GM23338 (cell line): ENCODE measurements at regions not wholly inside any gene's neighbourhood (a gene's known extent, or its start where the extent isn't known, plus 50 kb on each side); places are given as distances from the start of the nearest gene placed in this dataset.
"Not testable (repeated sequence)": the region's sequence is repeated elsewhere in the genome, so short reads cannot be mapped to it uniquely, and the experiment has no call there.

ENCODE experiments used
- ATAC-seq: fragments of 200-7000 bp; cut with Tn5 transposase; 3 replicates; pipeline ENCODE4 v1.9.1; 2020
- DNase-seq: peaks from one replicate; pipeline ENCODE4 v3.0.0-alpha.2; 2015; ENCODE audit warnings: low spot score
- H2AFZ ChIP-seq: fragments of 200-600 bp; sonication (generic); 2 replicates; pipeline ENCODE4 v1.8.0; 2016; ENCODE audit warnings: antibody characterized with exemption, mild to moderate bottlenecking, moderate library complexity
- H3F3A ChIP-seq: fragments of 200-600 bp; sonication (generic); replicated peaks from 2 replicates; pipeline ENCODE4 v1.8.0; 2017; ENCODE audit warnings: antibody characterized with exemption, mixed run types, low read depth
- H3K27ac ChIP-seq: fragments of 200-600 bp; sonication (generic); 2 replicates; pipeline ENCODE4 v1.6.1; 2016; ENCODE audit warnings: low read depth
- H3K27me3 ChIP-seq: fragments of 200-600 bp; sonication (generic); 2 replicates; pipeline ENCODE4 v1.8.0; 2016; ENCODE audit warnings: mild to moderate bottlenecking, mixed run types, moderate library complexity; ENCODE audit not compliant: insufficient read depth
- H3K36me3 ChIP-seq: fragments of 200-600 bp; sonication (generic); 2 replicates; pipeline ENCODE4 v1.8.0; 2016; ENCODE audit warnings: mild to moderate bottlenecking; ENCODE audit not compliant: insufficient read depth
- H3K4me1 ChIP-seq: fragments of 200-600 bp; sonication (generic); 2 replicates; pipeline ENCODE4 v1.8.0; 2016; ENCODE audit warnings: mild to moderate bottlenecking, moderate library complexity; ENCODE audit not compliant: insufficient read depth
- H3K4me2 ChIP-seq: fragments of 200-600 bp; sonication (generic); 2 replicates; pipeline ENCODE4 v1.7.1; 2017; ENCODE audit warnings: mixed run types
- H3K4me3 ChIP-seq: fragments of 200-600 bp; sonication (generic); 2 replicates; pipeline ENCODE4 v1.6.1; 2016; ENCODE audit warnings: mixed run types
- H3K79me2 ChIP-seq: fragments of 200-600 bp; sonication (generic); replicated peaks from 2 replicates; pipeline ENCODE4 v1.8.0; 2017; ENCODE audit warnings: mild to moderate bottlenecking; ENCODE audit not compliant: insufficient read depth
- H3K9me2 ChIP-seq: fragments of 200-600 bp; sonication (generic); 2 replicates; pipeline ENCODE4 v1.8.0; 2017; ENCODE audit not compliant: insufficient read depth
- H4K20me1 ChIP-seq: fragments of 200-600 bp; sonication (generic); replicated peaks from 2 replicates; pipeline ENCODE4 v1.8.0; 2017; ENCODE audit warnings: mild to moderate bottlenecking; ENCODE audit not compliant: insufficient read depth
- H3K27ac Mint-ChIP-seq: 2 replicates; pipeline ENCODE4 v1.8.0; 2020; ENCODE audit warnings: inconsistent platforms, mild to moderate bottlenecking, moderate library complexity, mixed read lengths
- H3K27me3 Mint-ChIP-seq: 3 replicates; pipeline ENCODE4 v1.8.0; 2022; ENCODE audit warnings: low read depth, mild to moderate bottlenecking, moderate library complexity, mixed read lengths, inconsistent platforms; ENCODE audit not compliant: insufficient read depth, poor library complexity
- H3K36me3 Mint-ChIP-seq: 3 replicates; pipeline ENCODE4 v1.8.0; 2021; ENCODE audit warnings: low read depth, mild to moderate bottlenecking, inconsistent platforms, moderate library complexity, mixed read lengths
- H3K4me1 Mint-ChIP-seq: 3 replicates; pipeline ENCODE4 v1.8.0; 2020; ENCODE audit warnings: mild to moderate bottlenecking, inconsistent platforms, mixed read lengths
- H3K4me3 Mint-ChIP-seq: 3 replicates; pipeline ENCODE4 v1.8.0; 2021; ENCODE audit warnings: moderate library complexity, mild to moderate bottlenecking, inconsistent platforms, mixed read lengths
- H3K9me3 Mint-ChIP-seq: 3 replicates; pipeline ENCODE4 v1.8.0; 2020; ENCODE audit warnings: moderate library complexity, mild to moderate bottlenecking, inconsistent platforms, mixed read lengths

DNA sequence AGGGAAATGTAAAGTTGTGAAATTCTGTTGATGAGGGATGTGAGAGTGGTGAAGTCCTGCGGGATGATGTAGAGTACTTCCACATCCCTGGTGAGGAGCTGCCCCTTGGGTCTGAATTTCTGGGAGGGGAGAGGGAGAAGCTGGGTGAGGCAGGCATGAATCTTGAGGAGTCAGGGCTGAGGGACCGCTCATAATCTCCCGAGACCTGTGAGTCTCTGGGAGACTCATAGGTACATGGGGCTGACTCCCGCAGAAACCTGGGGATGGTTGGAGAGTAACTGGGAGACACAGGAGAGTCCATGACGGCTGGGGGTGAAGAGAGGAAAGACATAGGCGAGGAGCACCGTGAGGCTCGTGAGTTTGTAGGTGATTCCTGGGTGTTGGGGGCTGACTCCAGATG is 126.2 kb upstream of the ANKRD30BL start:
- DNase-seq, H3K27ac Mint-ChIP-seq, H3K27me3 ChIP-seq, H3K36me3 Mint-ChIP-seq, H4K20me1 ChIP-seq, H3K4me3 Mint-ChIP-seq, H3K36me3 ChIP-seq, ATAC-seq, H2AFZ ChIP-seq, H3K9me2 ChIP-seq, H3K9me3 Mint-ChIP-seq, H3K4me2 ChIP-seq, H3K4me1 ChIP-seq, H3K27me3 Mint-ChIP-seq, H3K4me3 ChIP-seq, H3K79me2 ChIP-seq, H3K4me1 Mint-ChIP-seq, H3K27ac ChIP-seq, H3F3A ChIP-seq: not testable (repeated sequence)

GRCh38 chr2:132289138-132289537 is 127.4 kb upstream of the ANKRD30BL start:
- not testable (repeated sequence) for ATAC-seq, H3K36me3 ChIP-seq, H3K36me3 Mint-ChIP-seq, H3K27me3 ChIP-seq, H3K9me2 ChIP-seq, H4K20me1 ChIP-seq, DNase-seq, H3K4me1 ChIP-seq, H3K79me2 ChIP-seq, H3K4me1 Mint-ChIP-seq, H3K27me3 Mint-ChIP-seq, H2AFZ ChIP-seq, H3K4me3 ChIP-seq, H3K27ac ChIP-seq, H3K4me2 ChIP-seq, H3K27ac Mint-ChIP-seq, H3F3A ChIP-seq, H3K9me3 Mint-ChIP-seq, H3K4me3 Mint-ChIP-seq

DNA sequence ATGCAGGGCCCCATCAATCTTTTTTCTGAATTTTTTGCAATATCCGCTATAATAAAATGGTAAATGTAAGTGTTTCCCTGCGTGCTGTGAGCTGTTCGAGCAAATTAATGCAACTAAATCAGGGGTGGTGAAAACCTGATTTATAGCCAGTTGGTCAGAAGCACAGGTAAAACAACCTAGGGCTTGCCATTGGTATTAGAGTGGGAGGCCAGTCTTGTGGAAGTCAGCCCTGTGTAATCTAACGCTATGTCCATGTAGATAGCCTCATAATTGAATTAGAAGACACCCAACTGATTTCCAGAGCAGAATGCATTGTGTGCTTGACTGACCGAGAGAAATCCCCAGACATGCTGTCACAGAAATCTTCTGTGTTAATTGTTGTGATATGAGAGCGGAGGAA is 126.8 kb upstream of the GPR39 start:
- H3K27me3 ChIP-seq, H3K79me2 ChIP-seq, H3K27me3 Mint-ChIP-seq, ATAC-seq, H3K9me2 ChIP-seq, DNase-seq, H3K4me3 ChIP-seq, H3K27ac ChIP-seq, H3K36me3 Mint-ChIP-seq, H2AFZ ChIP-seq, H3F3A ChIP-seq, H3K4me1 Mint-ChIP-seq, H3K4me1 ChIP-seq, H3K27ac Mint-ChIP-seq, H3K36me3 ChIP-seq, H3K9me3 Mint-ChIP-seq, H3K4me3 Mint-ChIP-seq, H4K20me1 ChIP-seq, H3K4me2 ChIP-seq: not testable (repeated sequence)

- DNase-seq, H3K9me3 Mint-ChIP-seq, H4K20me1 ChIP-seq, H3F3A ChIP-seq, H3K27ac ChIP-seq, H3K27me3 ChIP-seq, H3K27ac Mint-ChIP-seq, H2AFZ ChIP-seq, H3K79me2 ChIP-seq, H3K4me3 Mint-ChIP-seq, H3K27me3 Mint-ChIP-seq, H3K4me3 ChIP-seq, H3K4me1 Mint-ChIP-seq, H3K9me2 ChIP-seq, H3K36me3 Mint-ChIP-seq, H3K4me2 ChIP-seq, ATAC-seq, H3K4me1 ChIP-seq, H3K36me3 ChIP-seq: not testable (repeated sequence)
Measured at GRCh38 chr2:132300592-132301378, 115.8 kb upstream of the GPR39 start.
